Osteocyte (in vitro differentiated cells): ENCODE measurements at regions not wholly inside any gene's neighbourhood (a gene's known extent, or its start where the extent isn't known, plus 50 kb on each side); places are given as distances from the start of the nearest gene placed in this dataset.

Experiments used
- DNase-seq: peaks from one replicate; pipeline ENCODE4 v3.0.0; 2021; ENCODE audit warnings: mixed read lengths; ENCODE audit not compliant: unreplicated experiment; ENCODE audit errors: extremely low spot score
- H3K27ac Mint-ChIP-seq: one replicate; pipeline ENCODE4 v1.8.0; 2021; ENCODE audit warnings: mild to moderate bottlenecking, mixed read lengths; ENCODE audit not compliant: unreplicated experiment
- H3K27me3 Mint-ChIP-seq: one replicate; pipeline ENCODE4 v1.8.0; 2021; ENCODE audit warnings: mixed read lengths; ENCODE audit not compliant: unreplicated experiment
- H3K36me3 Mint-ChIP-seq: one replicate; pipeline ENCODE4 v1.8.0; 2021; ENCODE audit warnings: mixed read lengths; ENCODE audit not compliant: unreplicated experiment
- H3K4me1 Mint-ChIP-seq: one replicate; pipeline ENCODE4 v1.8.0; 2021; ENCODE audit warnings: mixed read lengths; ENCODE audit not compliant: unreplicated experiment
- H3K4me3 Mint-ChIP-seq: one replicate; pipeline ENCODE4 v1.8.0; 2021; ENCODE audit warnings: mild to moderate bottlenecking, moderate library complexity, mixed read lengths; ENCODE audit not compliant: unreplicated experiment
- H3K9me3 Mint-ChIP-seq: one replicate; pipeline ENCODE4 v1.8.0; 2021; ENCODE audit warnings: mixed read lengths; ENCODE audit not compliant: unreplicated experiment
- TF ChIP-seq, protein P1 (sequence below): fragments of 200-600 bp; sonication (generic); IDR thresholded peaks from 2 replicates; pipeline ENCODE4 v1.5.0; 2021; ENCODE audit warnings: antibody characterized with exemption, mild to moderate bottlenecking, moderate library complexity

DNA sequence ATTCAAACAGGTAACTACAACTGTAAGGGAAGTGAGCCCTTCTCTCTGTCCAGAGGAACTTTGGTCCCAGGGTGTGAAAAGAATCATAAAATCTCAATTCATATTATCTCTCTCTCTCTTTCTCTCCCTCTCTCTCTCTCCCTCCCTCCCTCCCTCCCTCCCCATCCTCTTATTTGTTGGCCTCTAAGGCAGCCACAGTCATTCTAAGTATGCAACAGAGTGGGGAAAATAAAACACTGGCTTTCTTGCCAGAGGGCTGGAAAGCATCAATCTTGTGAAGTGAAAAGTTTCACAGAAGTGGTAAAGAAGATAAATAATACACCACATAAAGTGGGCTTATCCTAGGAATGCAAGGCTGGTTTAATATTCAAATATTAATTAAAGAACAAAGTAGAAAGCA lies 95.6 kb upstream of the KCNH7 start:
- Mint-ChIP-seq H3K4me3 (no peak overlapping the region), H3K27me3 (no peaks in the 10 kb centered on the region), H3K9me3 (peaks cover 14% of the 10 kb centered on the region), H3K36me3 (no peaks in the 10 kb centered on the region), H3K4me1 (no peaks in the 10 kb centered on the region), H3K27ac (no peak overlapping the region)
- no peak for DNase-seq
- TF ChIP-seq, protein P1, sequence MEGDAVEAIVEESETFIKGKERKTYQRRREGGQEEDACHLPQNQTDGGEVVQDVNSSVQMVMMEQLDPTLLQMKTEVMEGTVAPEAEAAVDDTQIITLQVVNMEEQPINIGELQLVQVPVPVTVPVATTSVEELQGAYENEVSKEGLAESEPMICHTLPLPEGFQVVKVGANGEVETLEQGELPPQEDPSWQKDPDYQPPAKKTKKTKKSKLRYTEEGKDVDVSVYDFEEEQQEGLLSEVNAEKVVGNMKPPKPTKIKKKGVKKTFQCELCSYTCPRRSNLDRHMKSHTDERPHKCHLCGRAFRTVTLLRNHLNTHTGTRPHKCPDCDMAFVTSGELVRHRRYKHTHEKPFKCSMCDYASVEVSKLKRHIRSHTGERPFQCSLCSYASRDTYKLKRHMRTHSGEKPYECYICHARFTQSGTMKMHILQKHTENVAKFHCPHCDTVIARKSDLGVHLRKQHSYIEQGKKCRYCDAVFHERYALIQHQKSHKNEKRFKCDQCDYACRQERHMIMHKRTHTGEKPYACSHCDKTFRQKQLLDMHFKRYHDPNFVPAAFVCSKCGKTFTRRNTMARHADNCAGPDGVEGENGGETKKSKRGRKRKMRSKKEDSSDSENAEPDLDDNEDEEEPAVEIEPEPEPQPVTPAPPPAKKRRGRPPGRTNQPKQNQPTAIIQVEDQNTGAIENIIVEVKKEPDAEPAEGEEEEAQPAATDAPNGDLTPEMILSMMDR = no peak

DNA sequence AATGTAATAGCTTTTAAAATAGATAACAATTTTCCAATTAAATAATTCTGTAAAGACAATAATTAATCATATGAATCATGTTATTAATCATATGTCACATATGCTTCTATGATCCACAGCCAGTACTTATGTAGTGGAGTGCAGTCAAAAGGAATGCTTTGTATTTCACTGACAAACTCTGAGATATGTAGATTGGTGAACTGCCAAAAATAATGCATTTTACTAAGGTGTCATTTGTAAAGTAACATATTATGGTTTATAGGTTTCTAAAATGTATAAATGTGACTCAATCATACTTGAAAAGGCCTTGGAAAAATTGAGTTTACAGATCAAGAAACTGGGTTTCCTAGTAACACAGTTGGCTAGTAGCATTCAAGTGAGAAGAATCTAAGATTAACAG lies 93.8 kb upstream of the KCNH7 start:
- H3K27ac Mint-ChIP-seq = no peak overlapping the region
- H3K4me1 Mint-ChIP-seq = no peaks in the 10 kb centered on the region
- no peaks in the 10 kb centered on the region for H3K27me3 Mint-ChIP-seq
- peaks cover 14% of the 10 kb centered on the region for H3K9me3 Mint-ChIP-seq
- DNase-seq = no peak
- no peak overlapping the region for H3K4me3 Mint-ChIP-seq
- H3K36me3 Mint-ChIP-seq = no peaks in the 10 kb centered on the region
- TF ChIP-seq, protein P1 = no peak

DNA sequence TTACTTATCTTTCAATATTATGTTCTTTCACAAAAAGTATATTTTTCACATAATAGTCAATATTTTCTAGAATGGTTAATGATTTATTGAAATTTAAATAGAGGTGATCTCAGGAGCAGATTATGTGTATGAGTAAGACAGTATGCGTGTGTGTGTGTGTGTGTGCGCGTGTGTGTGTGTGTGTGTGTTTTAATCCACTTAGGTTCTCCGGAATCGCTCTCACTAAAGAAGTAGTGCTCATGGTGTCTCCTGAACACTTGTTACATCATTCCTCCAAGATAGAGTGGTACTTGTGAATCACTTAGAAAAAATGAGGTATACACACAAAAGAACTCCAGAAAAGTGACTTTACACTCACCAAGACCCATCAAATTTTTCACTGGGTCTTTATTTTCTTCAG lies 91.0 kb upstream of the KCNH7 start:
- H3K27ac Mint-ChIP-seq = no peak overlapping the region
- H3K9me3 Mint-ChIP-seq = peaks cover 2% of the 10 kb centered on the region
- TF ChIP-seq, protein P1 = no peak
- DNase-seq = no peak
- H3K27me3 Mint-ChIP-seq = no peaks in the 10 kb centered on the region
- H3K4me3 Mint-ChIP-seq = no peak overlapping the region
- H3K4me1 Mint-ChIP-seq = no peaks in the 10 kb centered on the region
- H3K36me3 Mint-ChIP-seq = no peaks in the 10 kb centered on the region

DNA sequence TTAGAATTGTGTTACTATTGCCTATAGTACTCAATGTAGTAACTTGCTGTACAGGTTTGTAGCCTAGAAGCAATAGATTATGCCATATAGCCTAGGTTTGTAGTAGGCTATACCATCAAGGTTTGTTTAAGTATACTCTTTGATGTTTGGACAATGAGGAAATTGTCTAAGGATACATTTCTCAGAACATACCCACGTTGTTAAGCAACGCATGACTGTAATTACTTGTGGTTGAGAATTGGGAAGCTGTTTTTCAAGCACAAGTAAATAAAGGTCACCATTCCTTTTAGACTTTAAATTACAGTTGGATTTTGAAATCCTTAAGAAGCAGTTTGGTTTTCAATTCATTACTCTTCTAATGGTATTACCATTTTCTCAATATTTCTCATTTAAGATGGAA lies 89.8 kb upstream of the KCNH7 start:
- Mint-ChIP-seq H3K27ac (no peak overlapping the region), H3K27me3 (no peaks in the 10 kb centered on the region), H3K36me3 (no peaks in the 10 kb centered on the region), H3K9me3 (no peaks in the 10 kb centered on the region), H3K4me3 (no peak overlapping the region), H3K4me1 (no peaks in the 10 kb centered on the region)
- no peak for DNase-seq
- TF ChIP-seq, protein P1 = no peak

DNA sequence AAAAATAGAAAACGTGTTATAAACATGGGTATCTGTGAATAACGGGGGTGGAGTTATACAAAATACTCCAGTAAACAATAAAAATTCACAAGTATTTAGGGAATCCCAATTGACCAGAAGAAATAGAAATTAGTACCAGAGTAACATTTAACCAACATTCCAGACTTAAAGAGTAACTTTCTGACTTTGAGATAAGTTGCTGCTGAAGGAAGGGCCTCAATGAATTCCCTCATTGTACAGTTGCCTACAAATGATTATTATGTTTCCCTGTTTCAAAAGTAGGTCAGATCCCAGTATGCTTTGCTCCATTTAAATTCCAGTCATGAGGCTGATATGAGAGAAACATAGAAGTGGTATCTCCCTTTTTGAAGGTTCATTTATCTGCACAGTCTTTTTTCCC lies 88.3 kb upstream of the KCNH7 start:
- H3K27ac Mint-ChIP-seq = no peak overlapping the region
- no peaks in the 10 kb centered on the region for H3K4me1 Mint-ChIP-seq

More for the DNA sequence above, 88.3 kb upstream of the KCNH7 start:
- H3K4me3 Mint-ChIP-seq = no peak overlapping the region
- TF ChIP-seq, protein P1 = no peak
- H3K36me3 Mint-ChIP-seq = no peaks in the 10 kb centered on the region
- H3K9me3 Mint-ChIP-seq = no peaks in the 10 kb centered on the region
- DNase-seq = no peak
- peaks cover 2% of the 10 kb centered on the region for H3K27me3 Mint-ChIP-seq
